ENCODE measurements at regions not wholly inside any gene's neighbourhood (a gene's known extent, or its start where the extent isn't known, plus 50 kb on each side); places are given as distances from the start of the nearest gene placed in this dataset.

GRCh38 chr6:168938546-168938945, 315.1 kb downstream of the THBS2 start:
- TF ChIP-seq CTCF (IDR thresholded peaks at IDR 0.05) = no peak
- no peak for TF ChIP-seq POLR2A (IDR thresholded peaks at IDR 0.05)

Measured in body of pancreas (tissue), 4 donors.